Naive thymus-derived CD4-positive, alpha-beta T cell (primary cell): ENCODE measurements at regions not wholly inside any gene's neighbourhood (a gene's known extent, or its start where the extent isn't known, plus 50 kb on each side); places are given as distances from the start of the nearest gene placed in this dataset.

Source experiments
- ATAC-seq: fragments of 150-1000 bp; cut with Tn5 transposase; 2 replicates; pipeline ENCODE4 v1.10.0; 2021; ENCODE audit warnings: mild to moderate bottlenecking, moderate library complexity
- CTCF ChIA-PET: fragments of 350-600 bp; sonication (Branson Sonifier 250); formaldehyde crosslinking; loops from one replicate; lab custom pipeline; 2021; ENCODE audit warnings: antibody characterized with exemption; lab: Charles Lee
- POLR2A ChIA-PET: fragments of 350-600 bp; sonication (Branson Sonifier 250); formaldehyde crosslinking; loops from one replicate; lab custom pipeline; 2021; ENCODE audit warnings: antibody characterized with exemption, inconsistent platforms; lab: Charles Lee
- DNase-seq, 9 donors: peaks; one replicate each; pipeline versions ENCODE4 v3.0.0 to v3.0.0-alpha.2; 2020 to 2022; ENCODE audit warnings: mixed read lengths in 1 of 9
- H3K27ac ChIP-seq: one replicate; pipeline ENCODE4 v1.7.0; 2013; ENCODE audit warnings: mild to moderate bottlenecking, low read depth, low read length, moderate library complexity
- H3K27me3 ChIP-seq, 2 donors: one replicate each; pipeline ENCODE4 v1.7.0; 2013; ENCODE audit warnings: low read length in 2 of 2, mild to moderate bottlenecking in 2 of 2, moderate library complexity in 2 of 2; ENCODE audit not compliant: control insufficient read depth in 2 of 2, insufficient read depth in 2 of 2
- H3K36me3 ChIP-seq, 3 experiments: 1 replicate in 2 of 3; 2 replicates in 1 of 3; pipeline ENCODE4 v1.7.0; 2013; ENCODE audit warnings: low read length in 3 of 3, mild to moderate bottlenecking in 3 of 3, moderate library complexity in 1 of 3; ENCODE audit not compliant: insufficient read depth in 3 of 3, control insufficient read depth in 2 of 3
- H3K4me1 ChIP-seq, 2 donors: one replicate each; pipeline ENCODE4 v1.7.0; 2013; ENCODE audit warnings: low read length in 2 of 2, mild to moderate bottlenecking in 2 of 2, moderate library complexity in 1 of 2; ENCODE audit not compliant: control insufficient read depth in 2 of 2, insufficient read depth in 2 of 2
- H3K4me3 ChIP-seq: 2 replicates; pipeline ENCODE4 v1.7.0; 2013; ENCODE audit warnings: mild to moderate bottlenecking, low read length
- H3K9me3 ChIP-seq, 3 experiments: 1 replicate in 2 of 3; 2 replicates in 1 of 3; pipeline ENCODE4 v1.7.0; 2013; ENCODE audit warnings: low read length in 3 of 3; ENCODE audit not compliant: control insufficient read depth in 2 of 3
- H3K27ac Mint-ChIP-seq, 9 donors: one replicate each; pipeline ENCODE4 v1.8.0; 2020 to 2022; ENCODE audit warnings: mixed read lengths in 9 of 9, mild to moderate bottlenecking in 8 of 9, moderate library complexity in 5 of 9, inconsistent platforms in 2 of 9
- H3K27me3 Mint-ChIP-seq, 5 donors: one replicate each; pipeline ENCODE4 v1.8.0; 2021 to 2022; ENCODE audit warnings: mixed read lengths in 5 of 5, mild to moderate bottlenecking in 1 of 5
- H3K36me3 Mint-ChIP-seq, 5 donors: one replicate each; pipeline ENCODE4 v1.8.0; 2020 to 2022; ENCODE audit warnings: mixed read lengths in 5 of 5, mild to moderate bottlenecking in 3 of 5, inconsistent platforms in 1 of 5
- H3K4me1 Mint-ChIP-seq, 7 donors: one replicate each; pipeline ENCODE4 v1.8.0; 2020 to 2022; ENCODE audit warnings: mixed read lengths in 7 of 7, mild to moderate bottlenecking in 3 of 7, inconsistent platforms in 1 of 7
- H3K4me3 Mint-ChIP-seq, 10 donors: one replicate each; pipeline ENCODE4 v1.8.0; 2020 to 2022; ENCODE audit warnings: mild to moderate bottlenecking in 10 of 10, mixed read lengths in 10 of 10, moderate library complexity in 6 of 10, inconsistent platforms in 2 of 10
- H3K9me3 Mint-ChIP-seq, 11 donors: one replicate each; pipeline ENCODE4 v1.8.0; 2020 to 2022; ENCODE audit warnings: mixed read lengths in 11 of 11, mild to moderate bottlenecking in 4 of 11, inconsistent platforms in 1 of 11, moderate library complexity in 1 of 11
- intact Hi-C, 2 donors: fragments of 100-400 bp; cut with micrococcal nuclease; formaldehyde crosslinking; loops; one replicate each; pipeline ENCODE4 v1.15.1; 2023

DNA sequence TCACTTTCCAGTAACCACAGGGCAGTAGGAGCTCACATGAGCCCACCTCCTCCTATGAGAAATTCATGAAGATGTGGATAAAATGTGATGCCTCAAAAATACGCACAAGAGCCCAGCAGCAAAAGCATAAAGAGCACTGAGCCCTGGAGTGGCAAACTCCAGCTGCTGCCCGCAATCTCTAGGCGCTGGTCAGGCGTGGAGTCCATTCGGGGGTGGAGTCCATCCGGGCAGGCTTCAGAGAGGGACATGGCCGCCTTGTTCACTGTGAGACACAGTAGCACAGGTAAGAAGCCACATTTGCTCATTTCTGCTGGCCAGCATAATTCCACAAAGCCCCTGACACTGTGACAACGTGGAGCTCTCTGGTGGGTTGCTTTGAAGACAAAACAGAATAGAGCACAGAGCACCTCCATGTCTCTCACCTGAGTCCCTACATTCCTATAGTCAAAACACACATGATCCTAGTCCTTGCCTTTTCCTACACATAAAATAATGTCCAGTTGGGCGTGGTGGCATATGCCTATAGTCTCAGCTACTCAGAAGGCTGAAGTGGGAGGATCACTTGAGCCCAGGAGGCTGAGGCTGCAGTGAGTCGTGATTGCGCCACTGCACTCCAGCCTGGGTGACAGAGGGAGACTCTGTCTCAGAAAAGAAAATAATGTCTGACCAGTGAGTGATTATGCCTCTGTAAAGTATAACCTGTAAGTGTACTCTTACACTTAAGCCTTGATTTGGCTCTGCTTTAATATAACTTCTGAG lies 365.2 kb downstream of the GADD45G start:
- no peaks in the 10 kb centered on the region for H3K4me1 ChIP-seq
- intact Hi-C loops: no loop called here
- no peaks in the 10 kb centered on the region for H3K36me3 ChIP-seq
- ChIA-PET POLR2A (no interaction called here), CTCF (no interaction called here)
- no peak for DNase-seq
- Mint-ChIP-seq H3K36me3 (peaks cover 0 to 2% (median 0%) of the 10 kb centered on the region in 5 donors), H3K4me3 (no peak overlapping the region), H3K27ac (no peak overlapping the region), H3K9me3 (peaks cover 0 to 5% (median 0%) of the 10 kb centered on the region in 11 donors), H3K27me3 (peaks cover 0 to 7% (median 0%) of the 10 kb centered on the region in 5 donors), H3K4me1 (peaks cover 0 to 29% (median 0%) of the 10 kb centered on the region in 7 donors)
- no peaks in the 10 kb centered on the region for H3K27me3 ChIP-seq
- H3K27ac ChIP-seq: no peak overlapping the region
- no peak for ATAC-seq
- H3K9me3 ChIP-seq: no peaks in the 10 kb centered on the region
- no peak overlapping the region for H3K4me3 ChIP-seq

- Histone ChIP-seq H3K27ac (no peak overlapping the region), H3K4me1 (no peaks in the 10 kb centered on the region), H3K4me3 (no peak overlapping the region), H3K27me3 (no peaks in the 10 kb centered on the region), H3K36me3 (no peaks in the 10 kb centered on the region), H3K9me3 (no peaks in the 10 kb centered on the region)
- peaks cover 0 to 7% (median 0%) of the 10 kb centered on the region in 5 donors for H3K27me3 Mint-ChIP-seq
- no peak for DNase-seq
- H3K9me3 Mint-ChIP-seq: peaks cover 0 to 5% (median 0%) of the 10 kb centered on the region in 11 donors
- peaks cover 0 to 2% (median 0%) of the 10 kb centered on the region in 5 donors for H3K36me3 Mint-ChIP-seq
- CTCF ChIA-PET: no interaction called here
- no peak overlapping the region for H3K27ac Mint-ChIP-seq
- no peak for ATAC-seq
- intact Hi-C loops: no loop called here
- H3K4me1 Mint-ChIP-seq: peaks cover 0 to 31% (median 0%) of the 10 kb centered on the region in 7 donors
- no peak overlapping the region for H3K4me3 Mint-ChIP-seq
- POLR2A ChIA-PET: no interaction called here
Observed at GRCh38 chr9:89970701-89971100, 365.9 kb downstream of the GADD45G start.

DNA sequence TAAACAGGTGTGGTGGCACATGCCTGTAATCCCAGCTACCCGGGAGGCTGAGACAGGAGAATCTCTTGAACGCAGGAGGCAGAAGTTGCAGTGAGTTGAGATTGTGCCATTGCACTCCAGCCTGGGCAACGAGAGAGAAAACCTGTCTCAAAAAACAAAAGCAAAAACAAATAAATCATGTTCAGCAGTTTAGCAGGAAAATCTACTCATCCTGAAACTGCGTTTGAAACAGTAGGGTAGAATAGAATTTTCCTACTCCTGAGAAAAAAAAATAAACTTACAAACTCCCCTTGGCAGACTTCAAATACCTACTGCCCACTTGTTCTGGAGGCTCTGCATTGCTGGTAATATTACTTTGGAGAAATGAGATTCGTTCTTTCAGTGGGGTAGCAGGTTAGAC lies 367.7 kb downstream of the GADD45G start:
- DNase-seq: no peak
- CTCF ChIA-PET: no interaction called here
- no peak overlapping the region for H3K27ac ChIP-seq
- peaks cover 0 to 7% (median 0%) of the 10 kb centered on the region in 5 donors for H3K27me3 Mint-ChIP-seq
- H3K27me3 ChIP-seq: no peaks in the 10 kb centered on the region
- H3K36me3 ChIP-seq: no peaks in the 10 kb centered on the region
- no peaks in the 10 kb centered on the region for H3K9me3 ChIP-seq
- intact Hi-C loops: no loop called here
- H3K36me3 Mint-ChIP-seq: peaks cover 0 to 2% (median 0%) of the 10 kb centered on the region in 5 donors
- peaks cover 0 to 31% (median 0%) of the 10 kb centered on the region in 7 donors for H3K4me1 Mint-ChIP-seq
- POLR2A ChIA-PET: no interaction called here
- peaks cover 0 to 5% (median 0%) of the 10 kb centered on the region in 11 donors for H3K9me3 Mint-ChIP-seq
- no peak overlapping the region for H3K4me3 ChIP-seq
- no peaks in the 10 kb centered on the region for H3K4me1 ChIP-seq
- ATAC-seq: no peak
- H3K4me3 Mint-ChIP-seq: no peak overlapping the region
- H3K27ac Mint-ChIP-seq: no peak overlapping the region

DNA sequence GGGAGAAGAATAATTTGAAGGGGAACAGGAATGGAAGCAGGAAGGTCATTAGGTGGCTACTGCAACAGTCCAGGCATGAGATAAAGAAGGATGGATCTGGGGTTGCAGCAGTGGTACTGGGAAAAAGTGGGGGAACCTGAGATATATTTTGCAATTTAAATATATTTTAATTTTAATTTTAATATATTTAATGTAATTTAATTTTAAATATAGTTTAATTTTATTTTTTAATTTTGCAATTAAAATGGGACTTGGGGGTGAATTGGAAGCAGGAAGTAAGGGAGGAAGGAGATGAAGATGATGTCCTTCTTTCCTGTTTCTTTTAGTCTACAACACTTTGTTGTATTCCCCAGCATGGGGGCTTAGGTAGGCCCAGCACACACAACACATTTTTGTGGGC lies 369.8 kb downstream of the GADD45G start:
- DNase-seq: no peak
- ATAC-seq: no peak
- Mint-ChIP-seq H3K4me1 (peaks cover 0 to 21% (median 0%) of the 10 kb centered on the region in 7 donors), H3K9me3 (peaks cover 0 to 5% (median 0%) of the 10 kb centered on the region in 11 donors), H3K4me3 (no peak overlapping the region), H3K36me3 (peaks cover 0 to 2% (median 0%) of the 10 kb centered on the region in 5 donors), H3K27me3 (peaks cover 0 to 11% (median 8%) of the 10 kb centered on the region in 5 donors), H3K27ac (peak overlapping the region in 1 of 9 donors; percentile 24)
- H3K27ac ChIP-seq: no peak overlapping the region
- ChIA-PET POLR2A (no interaction called here), CTCF (no interaction called here)
- H3K9me3 ChIP-seq: no peaks in the 10 kb centered on the region
- intact Hi-C loops: no loop called here
- H3K36me3 ChIP-seq: no peaks in the 10 kb centered on the region
- H3K4me3 ChIP-seq: no peak overlapping the region
- H3K27me3 ChIP-seq: no peaks in the 10 kb centered on the region
- H3K4me1 ChIP-seq: no peaks in the 10 kb centered on the region

- Histone ChIP-seq H3K27ac (no peak overlapping the region), H3K27me3 (no peaks in the 10 kb centered on the region), H3K4me3 (no peak overlapping the region), H3K9me3 (no peaks in the 10 kb centered on the region), H3K4me1 (no peaks in the 10 kb centered on the region), H3K36me3 (no peaks in the 10 kb centered on the region)
- Mint-ChIP-seq H3K4me1 (peaks cover 0 to 19% (median 0%) of the 10 kb centered on the region in 7 donors), H3K4me3 (no peak overlapping the region), H3K9me3 (peaks cover 0 to 5% (median 0%) of the 10 kb centered on the region in 11 donors), H3K27ac (no peak overlapping the region), H3K36me3 (peaks cover 0 to 2% (median 0%) of the 10 kb centered on the region in 5 donors), H3K27me3 (peaks cover 0 to 13% (median 8%) of the 10 kb centered on the region in 5 donors)
- CTCF ChIA-PET: interaction anchor here (0.6 kb wide), 2 partner anchors 33 to 398 kb away, joined by 3 to 4 read pairs; no protein-coding TSS in a partner anchor
- POLR2A ChIA-PET: no interaction called here
- intact Hi-C loops: no loop called here
- no peak for ATAC-seq
- no peak for DNase-seq
Observed at GRCh38 chr9:89975024-89975423, 370.2 kb downstream of the GADD45G start.

GRCh38 chr9:89975630-89976029 lies 370.8 kb downstream of the GADD45G start:
- Histone ChIP-seq H3K4me1 (no peaks in the 10 kb centered on the region), H3K36me3 (no peaks in the 10 kb centered on the region), H3K27me3 (no peaks in the 10 kb centered on the region), H3K27ac (no peak overlapping the region), H3K4me3 (no peak overlapping the region), H3K9me3 (no peaks in the 10 kb centered on the region)
- H3K4me3 Mint-ChIP-seq: no peak overlapping the region
- POLR2A ChIA-PET: no interaction called here
- H3K27me3 Mint-ChIP-seq: peaks cover 0 to 19% (median 8%) of the 10 kb centered on the region in 5 donors
- CTCF ChIA-PET: interaction anchor here (0.6 kb wide), 2 partner anchors 32 to 399 kb away, joined by 3 to 4 read pairs; no protein-coding TSS in a partner anchor
- peaks cover 0 to 2% (median 0%) of the 10 kb centered on the region in 5 donors for H3K36me3 Mint-ChIP-seq
- ATAC-seq (no peak), DNase-seq (no peak)
- H3K27ac Mint-ChIP-seq: no peak overlapping the region
- H3K4me1 Mint-ChIP-seq: peaks cover 0 to 19% (median 0%) of the 10 kb centered on the region in 7 donors
- H3K9me3 Mint-ChIP-seq: peaks cover 0 to 5% (median 0%) of the 10 kb centered on the region in 11 donors
- intact Hi-C loops: no loop called here
